K562 (cell line): ENCODE measurements at regions not wholly inside any gene's neighbourhood (a gene's known extent, or its start where the extent isn't known, plus 50 kb on each side); places are given as distances from the start of the nearest gene placed in this dataset.

ENCODE experiments used
- AFF4 ChIP-seq: sonication (generic); formaldehyde crosslinking; IDR thresholded peaks from 2 replicates; pipeline ENCODE4 v1.8.0; 2023; ENCODE audit warnings: mild to moderate bottlenecking, missing genetic modification reagents
- ARID1B ChIP-seq: fragments of 450-650 bp; IDR thresholded peaks from 2 replicates; pipeline ENCODE4 v1.6.1; 2016; ENCODE audit warnings: antibody characterized with exemption, mild to moderate bottlenecking, inconsistent platforms
- CHD1 ChIP-seq: fragments of 200-600 bp; sonication (generic); IDR thresholded peaks from one replicate; pipeline ENCODE4 v1.6.1; 2012; ENCODE audit warnings: mild to moderate bottlenecking, moderate library complexity, low read length, inconsistent platforms
- E2F5 ChIP-seq: sonication (generic); formaldehyde crosslinking; IDR thresholded peaks from 2 replicates; pipeline ENCODE4 v1.8.0; 2022; ENCODE audit warnings: mild to moderate bottlenecking, missing genetic modification reagents
- HNRNPH1 ChIP-seq: fragments of 200-400 bp; formaldehyde crosslinking; optimal IDR thresholded peaks from 2 replicates; pipeline ENCODE3; 2017; ENCODE audit warnings: low read depth, mild to moderate bottlenecking, low read length, moderate library complexity
- LCOR ChIP-seq: sonication (generic); formaldehyde crosslinking; IDR thresholded peaks from 2 replicates; pipeline ENCODE4 v1.8.0; 2022; ENCODE audit warnings: mild to moderate bottlenecking, missing genetic modification reagents
- MYC ChIP-seq, 2 experiments: fragments of 250-450 bp in 1 of 2; sonication (Bioruptor Pico) in 1 of 2; IDR thresholded peaks; 2 replicates each; pipeline versions ENCODE4 v1.5.1 to v1.6.1; 2012 to 2021; ENCODE audit warnings: low read depth in 2 of 2, borderline replicate concordance in 1 of 2, improper control_type of control experiment in 1 of 2, low read length in 1 of 2, mild to moderate bottlenecking in 1 of 2, moderate library complexity in 1 of 2
- MYNN ChIP-seq, 2 experiments: sonication (generic); formaldehyde crosslinking in 1 of 2; IDR thresholded peaks; 2 replicates each; pipeline versions ENCODE4 v1.5.0 to v1.6.1; 2016 to 2020; ENCODE audit warnings: antibody characterized with exemption in 1 of 2, missing genetic modification reagents in 1 of 2
- NCOA6 ChIP-seq: fragments of 450-650 bp; IDR thresholded peaks from 2 replicates; pipeline ENCODE4 v1.6.1; 2017; ENCODE audit warnings: mild to moderate bottlenecking
- POLR2AphosphoS2 ChIP-seq: IDR thresholded peaks from 2 replicates; pipeline ENCODE4 v1.6.1; 2012; ENCODE audit warnings: low read length, improper control_type of control experiment
- PRPF4 ChIP-seq: fragments of 200-400 bp; formaldehyde crosslinking; IDR thresholded peaks from one replicate; pipeline ENCODE4 v1.6.1; 2017; ENCODE audit warnings: low read length, low read depth, mild to moderate bottlenecking; ENCODE audit not compliant: insufficient read depth, poor library complexity, severe bottlenecking
- RBM15 ChIP-seq: fragments of 200-400 bp; formaldehyde crosslinking; IDR thresholded peaks from 2 replicates; pipeline ENCODE4 v1.6.1; 2018; ENCODE audit warnings: mild to moderate bottlenecking, low read length, moderate library complexity; ENCODE audit not compliant: insufficient read depth
- RFX1 ChIP-seq: fragments of 450-650 bp; IDR thresholded peaks from 2 replicates; pipeline ENCODE4 v1.6.1; 2016; ENCODE audit warnings: mild to moderate bottlenecking, moderate library complexity
- RHOXF2B ChIP-seq: fragments of 250-450 bp; sonication (Bioruptor Pico); conservative IDR thresholded peaks from 2 replicates; pipeline ENCODE4 v1.5.1; 2021
- SIN3B ChIP-seq: fragments of 450-650 bp; IDR thresholded peaks from 2 replicates; pipeline ENCODE4 v1.6.1; 2017; ENCODE audit warnings: low read depth, mild to moderate bottlenecking, moderate library complexity
- SP1 ChIP-seq: sonication (generic); formaldehyde crosslinking; IDR thresholded peaks from 2 replicates; pipeline ENCODE4 v1.8.1; 2022; ENCODE audit warnings: mild to moderate bottlenecking, missing genetic modification reagents
- STAT5B ChIP-seq: fragments of 250-450 bp; sonication (Bioruptor Pico); IDR thresholded peaks from 2 replicates; pipeline ENCODE4 v1.8.0; 2021; ENCODE audit warnings: mild to moderate bottlenecking, inconsistent platforms
- ZBTB17 ChIP-seq: fragments of 450-650 bp; formaldehyde crosslinking; IDR thresholded peaks from 2 replicates; pipeline ENCODE4 v1.4.0; 2020; ENCODE audit warnings: mild to moderate bottlenecking
- ZMIZ1 ChIP-seq, 2 experiments: fragments of 150-350 bp in 1 of 2; IDR thresholded peaks; 2 replicates each; pipeline ENCODE4 v1.6.1; 2012 to 2016; ENCODE audit warnings: low read depth in 2 of 2, low read length in 2 of 2, mild to moderate bottlenecking in 1 of 2, moderate library complexity in 1 of 2
- ZNF133 ChIP-seq: fragments of 250-450 bp; sonication (Bioruptor Pico); IDR thresholded peaks from 2 replicates; pipeline ENCODE4 v1.4.0; 2020; ENCODE audit warnings: mild to moderate bottlenecking

GRCh38 chr12:68451261-68452077 is 119.3 kb upstream of the MDM1 start (continued):
- no peak for TF ChIP-seq RBM15
- no peak for TF ChIP-seq MYC (IDR thresholded peaks at IDR 0.05; ENCODE audit: low read depth, low read length)
- no peak for TF ChIP-seq MYC (CRISPR knock-in tag; IDR thresholded peaks at IDR 0.05; ENCODE audit: borderline replicate concordance, low read depth)
- no peak for TF ChIP-seq HNRNPH1
- TF ChIP-seq NCOA6: no peak
- TF ChIP-seq RFX1: peak; percentile 68
- TF ChIP-seq RHOXF2B (CRISPR knock-in tag): no peak
- TF ChIP-seq ZMIZ1 (IDR thresholded peaks at IDR 0.05; ENCODE audit: low read depth in 2 of 2, low read length in 2 of 2): no peak
- TF ChIP-seq ZBTB17 (CRISPR knock-in tag): no peak
- no peak for TF ChIP-seq LCOR (CRISPR knock-in tag)
- TF ChIP-seq PRPF4: no peak
- TF ChIP-seq POLR2AphosphoS2: no peak
- no peak for TF ChIP-seq SP1 (CRISPR knock-in tag)
- no peak for TF ChIP-seq ARID1B
- TF ChIP-seq ZNF133 (CRISPR knock-in tag): no peak
- no peak for TF ChIP-seq SIN3B
- no peak for TF ChIP-seq CHD1
- TF ChIP-seq E2F5: no peak
- 0 out of 2 replicates have a peak, but pooled peaks have one; percentile 33 for TF ChIP-seq AFF4 (CRISPR knock-in tag)
- no peak for TF ChIP-seq STAT5B
- TF ChIP-seq MYNN (IDR thresholded peaks at IDR 0.05): no peak
- no peak for TF ChIP-seq MYNN (CRISPR knock-in tag; IDR thresholded peaks at IDR 0.05)
